Posterior vena cava (tissue), 2 donors: ENCODE measurements at regions not wholly inside any gene's neighbourhood (a gene's known extent, or its start where the extent isn't known, plus 50 kb on each side); places are given as distances from the start of the nearest gene placed in this dataset.

ENCODE experiments used
- DNase-seq: peaks from one replicate; pipeline ENCODE4 v3.0.0-alpha.2; 2020; ENCODE audit warnings: low spot score
- intact Hi-C, 2 donors: fragments of 100-400 bp; cut with DNase I; formaldehyde crosslinking; loops; one replicate each; pipeline versions ENCODE4 v1.14.1 to v1.14.2; 2022 to 2023
- donor health status: DM: yes; HTN: yes; CAD: no.
- donor health status: DM: yes; HTN: yes; CAD: no.

GRCh38 chr17:33595828-33596227 is 302.7 kb upstream of the ASIC2 start:
- intact Hi-C loops = no loop called here
- DNase-seq = no peak

DNA sequence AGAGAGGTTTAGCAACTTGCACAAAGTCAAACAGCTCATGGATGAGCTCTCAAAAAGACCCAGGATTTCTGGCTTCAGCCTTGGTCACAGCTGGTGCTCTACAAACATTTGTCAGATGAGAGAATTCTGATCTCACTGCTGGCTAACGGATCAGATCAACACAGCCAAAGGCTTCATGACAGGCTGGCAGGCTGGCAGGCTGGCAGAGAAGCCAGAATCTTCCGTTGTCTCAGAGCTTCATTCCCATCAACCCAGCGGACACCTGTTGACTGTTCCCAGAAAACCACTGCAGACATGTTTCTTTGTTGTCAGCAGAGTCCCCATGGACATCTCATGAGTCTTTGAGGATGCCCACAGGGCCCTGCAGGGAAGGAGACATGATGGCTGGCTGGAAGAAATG is 303.8 kb upstream of the ASIC2 start:
- intact Hi-C loops = no loop called here
- DNase-seq = no peak

GRCh38 chr17:33598797-33599196 is 305.7 kb upstream of the ASIC2 start:
- intact Hi-C loops = no loop called here
- DNase-seq = no peak

DNA sequence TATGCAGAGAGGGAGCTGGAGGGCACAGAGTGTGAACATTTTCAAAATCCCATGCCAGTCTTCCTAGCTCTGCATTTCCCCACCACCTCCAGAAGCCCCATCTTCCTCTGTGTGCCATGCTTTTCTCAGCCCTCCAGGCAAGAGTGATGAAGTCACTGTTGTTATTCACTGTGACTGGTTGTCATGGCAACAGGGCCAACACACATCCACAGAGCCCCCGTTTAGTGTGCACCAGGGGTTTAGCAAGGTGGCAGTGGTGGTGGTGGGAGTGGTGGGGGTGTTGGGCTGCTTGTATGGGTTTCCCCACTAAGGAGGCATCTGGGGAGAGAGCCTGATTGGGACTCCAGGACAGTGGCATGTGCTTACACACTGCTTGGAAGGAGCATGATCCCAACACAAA is 309.9 kb upstream of the ASIC2 start:
- intact Hi-C loops = no loop called here
- no peak for DNase-seq

- intact Hi-C loops = no loop called here
- no peak for DNase-seq
Measured at GRCh38 chr17:33603789-33604188, 310.7 kb upstream of the ASIC2 start.

- intact Hi-C loops = no loop called here
- no peak for DNase-seq
Measured at GRCh38 chr17:33611532-33611931, 318.4 kb upstream of the ASIC2 start.

GRCh38 chr17:33615861-33616260 is 322.8 kb upstream of the ASIC2 start:
- intact Hi-C loops = no loop called here
- DNase-seq = no peak

DNA sequence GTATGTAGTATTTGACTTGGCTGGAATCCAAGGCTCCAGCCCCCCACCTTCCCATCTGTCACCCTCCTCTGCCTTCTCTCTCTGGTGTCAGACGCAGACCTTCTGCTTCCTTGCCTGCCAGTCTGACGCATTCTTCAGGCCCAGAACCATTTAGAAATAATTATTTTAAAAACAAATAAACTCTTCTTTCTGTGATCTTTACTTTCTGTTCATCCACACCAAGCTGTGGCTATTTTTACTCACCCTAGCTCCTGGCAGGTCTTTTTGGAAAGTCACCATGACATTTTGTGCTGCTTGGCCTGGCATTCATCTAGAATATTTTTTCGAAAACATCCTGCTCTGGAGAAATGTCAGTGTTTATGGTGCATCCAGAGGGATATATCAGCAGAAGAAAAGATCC is 330.7 kb upstream of the ASIC2 start:
- intact Hi-C loops = no loop called here
- DNase-seq = no peak

DNA sequence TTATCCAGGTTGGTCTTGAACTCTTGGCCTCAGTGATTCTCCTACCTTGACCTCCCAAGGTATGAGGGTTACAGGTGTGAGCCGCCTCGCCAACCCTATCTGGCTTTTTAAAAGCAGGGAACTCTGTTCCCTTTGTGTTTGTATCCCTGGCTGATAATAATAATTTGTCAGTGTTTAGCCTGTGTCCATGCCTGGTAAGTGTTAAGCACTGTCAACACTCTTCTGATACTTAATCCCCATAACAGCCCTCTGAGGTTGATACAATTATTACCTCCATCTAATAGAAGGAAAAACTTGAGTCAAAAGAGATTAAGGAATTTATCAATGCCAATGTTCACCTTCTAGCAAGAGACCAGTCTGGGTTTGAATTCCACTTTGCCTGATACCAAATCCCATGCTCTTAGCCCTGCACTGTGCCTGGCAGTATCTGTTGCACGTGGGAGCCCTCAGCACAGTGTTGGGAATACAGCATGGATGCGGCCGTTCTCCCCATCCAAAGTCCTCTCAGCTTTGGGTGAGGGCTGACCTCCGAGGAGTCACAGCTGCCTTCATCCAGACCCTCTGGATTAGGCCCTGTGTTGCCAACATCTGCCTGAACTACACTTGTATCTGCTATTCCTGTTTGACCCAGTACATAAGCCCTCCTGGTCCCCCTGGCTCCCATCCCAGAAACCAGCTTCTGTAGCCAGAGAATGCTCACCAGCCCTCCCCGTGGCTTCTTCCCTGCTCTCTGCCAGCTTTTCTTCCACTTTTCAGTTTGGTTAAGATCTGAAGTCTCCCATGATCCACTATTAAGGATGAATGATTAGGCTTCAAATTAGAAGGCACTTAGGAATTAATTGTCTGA is 335.6 kb upstream of the ASIC2 start:
- intact Hi-C loops = no loop called here
- DNase-seq = no peak

GRCh38 chr17:33633446-33633845 is 340.4 kb upstream of the ASIC2 start:
- intact Hi-C loops = no loop called here
- DNase-seq = no peak

DNA sequence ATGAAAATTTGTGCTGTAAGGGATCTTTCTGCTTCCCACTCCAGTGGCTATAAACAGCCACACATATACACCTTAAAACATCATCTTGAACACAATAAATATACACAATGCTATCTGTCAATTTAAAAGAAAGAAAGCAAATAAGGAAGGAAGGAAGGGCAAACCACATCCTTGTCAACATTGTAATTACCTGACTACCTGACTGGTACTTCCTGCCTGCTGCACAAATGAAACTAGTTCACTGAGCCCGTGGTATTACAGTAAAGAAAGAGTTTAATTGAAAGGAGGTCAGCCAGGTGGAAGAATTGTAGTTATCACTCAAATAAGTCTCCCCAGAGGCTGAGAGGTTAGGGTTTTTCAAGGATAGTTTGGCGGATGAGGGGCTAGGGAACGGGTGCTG is 344.4 kb upstream of the ASIC2 start:
- DNase-seq = no peak
- intact Hi-C loops = no loop called here

DNA sequence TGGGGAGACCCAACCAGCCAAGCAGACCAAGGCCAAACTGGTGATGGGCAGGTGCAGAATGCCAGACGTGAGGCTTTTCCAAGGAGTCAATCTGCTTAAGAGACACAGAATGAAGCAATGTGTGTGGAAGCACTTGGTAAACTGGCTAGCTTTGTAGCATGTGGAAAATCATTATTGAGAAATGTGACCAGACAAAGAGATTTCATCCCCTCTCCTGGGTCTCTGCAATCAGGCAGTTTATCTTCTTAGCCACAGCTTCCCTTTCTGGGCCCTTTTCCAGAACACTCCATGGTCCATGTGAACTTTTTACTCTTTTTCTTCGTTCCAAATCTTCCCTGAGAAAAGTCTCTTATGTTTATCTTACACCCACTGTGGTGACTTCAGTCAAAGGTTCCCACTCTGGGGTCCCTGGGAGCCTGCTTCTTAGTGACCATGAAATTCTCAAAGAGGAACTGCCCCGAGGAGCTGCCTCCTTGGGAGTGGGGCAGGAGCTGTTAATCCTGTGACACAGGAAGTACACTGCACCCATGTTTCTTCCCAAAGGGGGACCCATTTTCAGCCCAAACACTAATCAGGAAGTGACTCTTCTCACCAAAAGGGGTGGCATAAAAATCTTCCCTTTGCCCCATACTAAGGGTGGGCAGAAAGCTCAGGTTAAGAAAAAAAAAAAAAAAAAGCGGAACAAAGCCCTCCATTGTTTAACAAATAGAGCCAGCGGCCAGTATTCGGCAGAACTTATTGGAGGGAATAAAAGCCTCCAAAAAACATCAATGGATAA is 346.2 kb upstream of the ASIC2 start:
- no peak for DNase-seq
- intact Hi-C loops = no loop called here

- no peak for DNase-seq
- intact Hi-C loops = loop anchor here in 1 of 2 donors (10.0 kb wide), 1 partner anchor 116 kb away; no protein-coding TSS in a partner anchor
Measured at GRCh38 chr17:33640629-33641028, 347.5 kb upstream of the ASIC2 start.

DNA sequence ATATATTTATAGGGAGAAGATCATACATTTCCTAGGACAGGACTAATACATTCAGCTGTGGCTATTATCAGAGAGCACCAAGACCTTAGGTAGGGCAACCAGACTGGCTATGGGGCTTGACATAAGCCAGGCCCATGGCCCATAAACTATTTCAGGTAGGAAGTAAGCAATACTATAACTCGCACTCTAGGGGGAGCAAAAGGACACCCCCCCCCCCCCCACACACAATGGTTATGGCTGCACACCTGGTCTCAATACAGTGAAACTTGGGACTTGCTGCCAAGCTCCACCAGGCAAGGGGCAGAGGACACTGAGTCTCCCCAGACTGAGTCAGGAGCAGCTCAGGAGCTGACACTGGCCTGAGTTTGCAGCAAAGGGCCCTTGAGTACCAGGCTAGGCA is 348.9 kb upstream of the ASIC2 start:
- DNase-seq = no peak
- intact Hi-C loops = loop anchor here in 1 of 2 donors (10.0 kb wide), 1 partner anchor 117 kb away; no protein-coding TSS in a partner anchor

DNA sequence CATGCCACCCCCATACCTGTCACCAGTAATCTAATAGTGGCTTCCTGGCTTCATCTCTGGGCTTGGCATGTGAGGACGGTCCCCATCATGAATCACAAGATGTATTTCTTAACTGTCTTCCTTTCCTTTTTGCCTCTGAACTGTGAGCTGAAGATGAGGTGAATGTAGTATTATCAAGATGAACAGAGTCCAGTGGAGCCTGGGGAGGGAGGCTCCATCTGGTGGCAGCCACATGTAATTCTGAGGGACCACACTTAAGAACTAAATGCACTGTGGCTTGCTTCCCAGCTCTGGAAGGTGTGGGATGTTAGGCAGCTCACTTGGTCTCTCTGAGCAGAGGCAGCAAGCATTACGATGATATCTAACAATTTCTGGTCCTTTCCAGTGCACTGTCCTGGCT is 354.9 kb upstream of the ASIC2 start:
- intact Hi-C loops = loop anchor here (5.0 to 10.0 kb wide), 2 partner anchors 123 to 126 kb away; no protein-coding TSS in a partner anchor
- no peak for DNase-seq

GRCh38 chr17:33650304-33650703 is 357.2 kb upstream of the ASIC2 start:
- no peak for DNase-seq
- intact Hi-C loops = no loop called here

DNA sequence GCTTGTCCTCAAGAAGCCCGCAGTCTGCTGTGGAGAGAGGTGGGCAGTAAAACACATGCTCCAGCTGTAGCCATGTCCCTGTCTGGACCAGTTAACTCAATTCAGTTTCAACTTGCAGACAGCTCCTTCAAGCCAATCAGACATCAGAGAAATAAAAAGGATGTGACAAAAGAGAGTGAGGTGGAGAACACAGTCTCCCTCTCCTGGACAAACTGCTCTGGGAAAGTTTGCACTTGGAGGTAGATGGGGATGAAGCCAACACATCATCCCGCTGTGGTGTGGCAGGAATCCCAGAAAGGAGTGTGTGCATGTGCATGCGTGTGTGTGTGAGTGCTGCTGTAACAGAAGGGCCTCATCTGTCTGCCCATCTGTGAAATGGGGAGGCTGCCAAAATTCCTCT is 358.6 kb upstream of the ASIC2 start:
- no peak for DNase-seq
- intact Hi-C loops = no loop called here

DNA sequence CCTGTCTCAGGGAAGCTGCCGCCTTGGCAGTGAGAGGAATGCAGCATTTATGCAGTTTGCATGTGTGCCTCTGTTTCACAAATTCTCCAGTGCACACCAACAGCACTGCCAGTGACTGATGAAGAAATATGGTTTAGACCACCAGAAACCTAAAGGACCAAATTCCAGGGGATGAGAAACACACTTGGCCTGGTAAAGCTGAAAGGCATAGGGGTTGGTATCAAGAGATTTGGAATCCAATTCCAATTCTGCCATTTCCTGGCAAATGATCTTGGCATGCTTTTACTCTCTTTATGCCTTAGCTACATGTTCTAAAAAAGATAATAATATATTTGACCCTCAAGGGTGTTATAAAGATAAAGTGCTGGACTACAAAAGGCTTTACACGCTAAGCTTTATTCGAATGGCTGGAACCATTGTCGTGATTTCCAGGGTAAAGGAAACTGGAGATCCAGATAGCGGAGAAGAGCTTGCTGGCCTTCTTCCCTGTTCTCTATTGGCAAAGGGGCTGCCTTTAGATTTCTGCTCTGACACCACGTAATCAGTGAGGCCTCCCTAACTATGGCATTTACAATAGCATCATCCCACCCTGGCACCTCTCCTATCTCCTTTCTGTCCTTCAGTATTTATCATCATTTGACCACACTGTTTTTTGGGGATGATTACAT is 359.8 kb upstream of the ASIC2 start:
- no peak for DNase-seq
- intact Hi-C loops = no loop called here

DNA sequence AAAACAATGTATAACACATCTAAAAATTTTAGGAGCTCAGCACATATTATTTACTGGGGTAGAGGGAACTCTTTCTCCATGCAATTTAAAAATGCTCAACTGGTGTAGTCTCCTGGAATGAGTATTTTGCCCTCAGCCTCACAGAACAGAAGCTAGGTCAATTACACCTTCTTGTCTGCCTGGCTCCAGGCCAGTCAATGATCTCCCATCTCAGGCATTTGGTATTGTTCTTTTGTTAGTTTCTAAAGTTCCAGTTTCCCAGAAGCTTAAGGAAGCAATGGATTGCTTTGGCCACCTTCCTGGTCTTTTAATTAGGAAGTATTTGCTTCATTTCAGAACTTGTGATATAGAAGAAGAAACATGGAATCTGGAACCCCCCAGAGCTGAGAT is 360.3 kb upstream of the ASIC2 start:
- DNase-seq = no peak
- intact Hi-C loops = no loop called here

DNA sequence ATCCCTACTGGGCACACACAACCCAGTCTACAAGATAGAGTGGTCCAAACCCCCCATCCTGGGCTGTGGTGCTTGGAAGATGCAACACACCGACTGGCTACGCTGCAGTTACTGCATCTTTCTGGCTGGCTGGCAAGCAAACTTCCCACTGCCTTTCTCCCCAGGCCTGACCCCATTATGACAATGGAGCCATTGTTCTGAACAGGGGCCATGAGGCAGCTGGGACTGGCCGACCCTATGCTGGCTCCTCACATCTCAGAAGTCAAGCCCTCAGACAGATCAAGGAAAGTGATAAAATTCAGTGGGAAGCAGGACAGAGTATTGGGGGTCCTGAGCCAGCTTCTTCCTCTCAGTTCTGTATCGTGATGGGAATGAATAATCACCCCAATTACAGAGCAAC is 364.1 kb upstream of the ASIC2 start:
- DNase-seq = no peak
- intact Hi-C loops = no loop called here
